Hematopoietic multipotent progenitor cell (in vitro differentiated cells): ENCODE measurements at regions not wholly inside any gene's neighbourhood (a gene's known extent, or its start where the extent isn't known, plus 50 kb on each side); places are given as distances from the start of the nearest gene placed in this dataset.
"Not testable (repeated sequence)": the region's sequence is repeated elsewhere in the genome, so short reads cannot be mapped to it uniquely, and the experiment has no call there.

Experiments
- DNase-seq, 3 donors: peaks; one replicate each; pipeline ENCODE4 v3.0.0-alpha.2; 2011 to 2015; ENCODE audit warnings: low read depth in 2 of 3, low spot score in 2 of 3

- DNase-seq: no peak
Observed at GRCh38 chr4:26035921-26036320, 121.9 kb downstream of the SMIM20 start.

GRCh38 chr4:26039639-26040359 lies 125.8 kb downstream of the SMIM20 start:
- DNase-seq: no peak

- DNase-seq: no peak
Observed at GRCh38 chr4:26044524-26044923, 130.5 kb downstream of the SMIM20 start.

GRCh38 chr4:26044983-26045382 lies 131.0 kb downstream of the SMIM20 start:
- DNase-seq: no peak

- no peak for DNase-seq
Observed at GRCh38 chr4:26047795-26048194, 133.8 kb downstream of the SMIM20 start.

GRCh38 chr4:26048378-26048882 lies 134.4 kb downstream of the SMIM20 start:
- no peak for DNase-seq

- no peak for DNase-seq
Observed at GRCh38 chr4:26048950-26049349, 134.9 kb downstream of the SMIM20 start.

GRCh38 chr4:26049447-26049846 lies 135.4 kb downstream of the SMIM20 start:
- no peak for DNase-seq

GRCh38 chr4:26050212-26050643 lies 136.2 kb downstream of the SMIM20 start:
- no peak for DNase-seq

GRCh38 chr4:26050671-26051070 lies 136.7 kb downstream of the SMIM20 start:
- DNase-seq: no peak

- no peak for DNase-seq
Observed at GRCh38 chr4:26051240-26051639, 137.2 kb downstream of the SMIM20 start.

- DNase-seq: no peak
Observed at GRCh38 chr4:26052663-26053541, 138.9 kb downstream of the SMIM20 start.

GRCh38 chr4:26053761-26054160 lies 139.7 kb downstream of the SMIM20 start:
- no peak for DNase-seq

GRCh38 chr4:26055855-26056254 lies 141.8 kb downstream of the SMIM20 start:
- no peak for DNase-seq

GRCh38 chr4:26056406-26056805 lies 142.4 kb downstream of the SMIM20 start:
- DNase-seq: no peak

- DNase-seq: not testable (repeated sequence)
Observed at GRCh38 chr4:26057839-26058238, 143.8 kb downstream of the SMIM20 start.

- DNase-seq: no peak
Observed at GRCh38 chr4:26058537-26058936, 144.5 kb downstream of the SMIM20 start.

GRCh38 chr4:26059391-26060154 lies 145.6 kb downstream of the SMIM20 start:
- DNase-seq: no peak

- DNase-seq: no peak
Observed at GRCh38 chr4:26060286-26060685, 146.3 kb downstream of the SMIM20 start.

GRCh38 chr4:26061248-26061986 lies 147.4 kb downstream of the SMIM20 start:
- DNase-seq: peak in 2 of 3 donors; percentile 26 to 50
